Subcutaneous abdominal adipose tissue (tissue), 5 donors: ENCODE measurements at regions not wholly inside any gene's neighbourhood (a gene's known extent, or its start where the extent isn't known, plus 50 kb on each side); places are given as distances from the start of the nearest gene placed in this dataset.

ENCODE experiments used
- H3K27ac ChIP-seq: one replicate; pipeline ENCODE4 v1.7.0; 2013; ENCODE audit warnings: low read depth, mild to moderate bottlenecking, inconsistent platforms, low read length, moderate library complexity
- H3K27me3 ChIP-seq, 5 donors: one replicate each; pipeline ENCODE4 v1.7.0; 2013; ENCODE audit warnings: low read length in 5 of 5, inconsistent platforms in 1 of 5; ENCODE audit not compliant: control insufficient read depth in 5 of 5, insufficient read depth in 4 of 5
- H3K36me3 ChIP-seq, 5 donors: one replicate each; pipeline ENCODE4 v1.7.0; 2013; ENCODE audit warnings: low read length in 5 of 5; ENCODE audit not compliant: control insufficient read depth in 5 of 5, insufficient read depth in 5 of 5
- H3K4me1 ChIP-seq, 5 donors: one replicate each; pipeline ENCODE4 v1.7.0; 2013; ENCODE audit warnings: low read length in 5 of 5, mild to moderate bottlenecking in 3 of 5, moderate library complexity in 1 of 5; ENCODE audit not compliant: control insufficient read depth in 5 of 5, insufficient read depth in 5 of 5
- H3K4me3 ChIP-seq, 5 donors: one replicate each; pipeline ENCODE4 v1.7.0; 2013; ENCODE audit warnings: low read length in 5 of 5, low read depth in 1 of 5
- H3K9ac ChIP-seq, 5 donors: one replicate each; pipeline ENCODE4 v1.7.0; 2013; ENCODE audit warnings: low read length in 5 of 5, mild to moderate bottlenecking in 4 of 5, moderate library complexity in 3 of 5
- H3K9me3 ChIP-seq, 5 donors: one replicate each; pipeline ENCODE4 v1.7.0; 2013; ENCODE audit warnings: low read length in 5 of 5; ENCODE audit not compliant: control insufficient read depth in 5 of 5
- donor health status: healthy.
- donor health status: healthy.
- donor health status: healthy.
- donor health status: healthy.
- donor health status: healthy.

DNA sequence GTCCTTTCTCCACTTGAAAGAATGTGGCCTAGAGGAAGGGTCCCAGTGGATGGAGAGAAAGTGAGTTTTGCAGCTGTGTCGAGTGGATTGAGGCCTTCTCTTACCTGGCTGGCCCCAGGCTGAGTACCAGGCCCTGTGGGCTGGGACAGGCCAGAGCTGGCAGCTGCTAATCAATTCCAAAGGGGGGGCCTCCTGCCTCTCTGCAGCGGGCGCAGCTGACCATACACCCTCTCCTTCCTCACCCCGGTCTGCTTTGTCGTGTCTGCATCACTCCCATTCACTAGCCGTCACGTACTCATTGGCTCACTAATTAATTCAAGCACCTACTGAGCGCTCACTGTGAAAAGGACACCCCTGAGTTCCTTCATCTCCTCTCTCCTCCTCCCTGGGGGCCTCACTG lies 58.4 kb upstream of the PITX1 start:
- no peaks in the 10 kb centered on the region for H3K9me3 ChIP-seq
- no peak overlapping the region for H3K27ac ChIP-seq
- no peak overlapping the region for H3K9ac ChIP-seq
- peaks cover 0 to 12% (median 4%) of the 10 kb centered on the region in 5 donors for H3K27me3 ChIP-seq
- no peak overlapping the region for H3K4me3 ChIP-seq
- H3K4me1 ChIP-seq = no peaks in the 10 kb centered on the region
- H3K36me3 ChIP-seq = no peaks in the 10 kb centered on the region

DNA sequence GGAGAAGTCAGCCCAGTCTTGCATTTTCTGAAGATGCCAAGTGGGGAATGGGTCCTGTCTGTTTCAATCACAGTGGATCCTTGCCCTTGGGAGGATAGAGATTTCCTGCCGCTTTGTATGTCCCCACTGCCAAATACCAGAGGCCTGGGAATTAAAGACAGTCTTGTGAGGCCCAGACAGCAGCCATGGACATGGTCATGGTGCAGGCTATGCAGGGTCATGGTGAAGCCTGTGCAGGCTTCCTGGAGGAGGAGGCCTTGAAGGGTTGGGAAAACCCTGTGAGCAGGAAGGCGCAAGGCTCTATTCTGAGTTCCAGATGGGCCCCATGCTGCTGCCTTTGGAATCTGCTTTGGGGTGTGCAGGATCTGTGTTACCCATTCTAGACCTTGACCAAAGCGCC lies 57.3 kb upstream of the PITX1 start:
- H3K4me3 ChIP-seq = no peak overlapping the region
- no peaks in the 10 kb centered on the region for H3K36me3 ChIP-seq
- no peak overlapping the region for H3K27ac ChIP-seq
- no peak overlapping the region for H3K9ac ChIP-seq
- H3K9me3 ChIP-seq = no peaks in the 10 kb centered on the region
- H3K4me1 ChIP-seq = no peaks in the 10 kb centered on the region
- H3K27me3 ChIP-seq = peaks cover 1 to 12% (median 6%) of the 10 kb centered on the region in 5 donors

DNA sequence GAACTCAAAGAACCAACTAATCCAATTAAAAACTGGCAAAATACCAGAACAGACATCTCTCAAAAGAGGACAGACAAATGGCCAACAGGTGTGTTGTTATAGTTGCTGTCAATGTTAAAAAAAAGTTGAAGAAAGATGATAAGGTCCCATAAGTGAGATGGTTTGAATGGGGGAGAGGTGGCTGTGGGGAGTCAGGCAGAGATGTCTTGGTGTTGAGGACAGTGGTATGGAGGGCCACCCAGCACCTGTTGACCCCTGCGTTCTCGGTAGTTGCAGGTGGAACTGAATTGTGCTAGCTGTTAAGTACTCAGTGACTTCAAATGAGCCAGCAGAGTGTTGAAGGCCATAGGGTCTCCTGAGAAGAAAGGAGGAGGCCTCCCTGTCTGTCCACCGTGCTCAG lies 55.9 kb upstream of the PITX1 start:
- Histone ChIP-seq H3K36me3 (no peaks in the 10 kb centered on the region), H3K27me3 (peaks cover 4 to 13% (median 6%) of the 10 kb centered on the region in 5 donors), H3K9me3 (no peaks in the 10 kb centered on the region), H3K9ac (no peak overlapping the region), H3K4me1 (no peaks in the 10 kb centered on the region), H3K27ac (no peak overlapping the region), H3K4me3 (no peak overlapping the region)

DNA sequence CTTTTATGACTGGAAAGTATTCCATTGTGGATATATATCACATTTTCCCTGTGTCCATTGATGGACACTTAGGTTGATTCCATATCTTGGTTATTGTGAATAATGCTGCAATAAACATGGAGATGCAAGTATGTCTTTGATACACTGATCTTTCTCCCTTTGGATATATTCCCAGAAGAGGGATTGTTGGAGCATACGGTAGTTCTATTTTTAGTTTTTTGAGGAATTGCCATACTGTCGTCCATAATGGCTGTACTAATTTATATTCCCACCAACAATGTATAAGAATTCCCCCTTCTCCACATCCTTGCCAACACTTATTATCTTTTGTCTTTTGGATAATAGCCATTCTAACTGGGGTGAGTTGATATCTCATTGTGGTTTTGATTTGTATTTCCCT lies 54.9 kb upstream of the PITX1 start:
- peaks cover 4 to 13% (median 6%) of the 10 kb centered on the region in 5 donors for H3K27me3 ChIP-seq
- no peaks in the 10 kb centered on the region for H3K36me3 ChIP-seq
- no peaks in the 10 kb centered on the region for H3K9me3 ChIP-seq
- H3K9ac ChIP-seq = no peak overlapping the region
- no peaks in the 10 kb centered on the region for H3K4me1 ChIP-seq
- H3K4me3 ChIP-seq = no peak overlapping the region
- H3K27ac ChIP-seq = no peak overlapping the region

DNA sequence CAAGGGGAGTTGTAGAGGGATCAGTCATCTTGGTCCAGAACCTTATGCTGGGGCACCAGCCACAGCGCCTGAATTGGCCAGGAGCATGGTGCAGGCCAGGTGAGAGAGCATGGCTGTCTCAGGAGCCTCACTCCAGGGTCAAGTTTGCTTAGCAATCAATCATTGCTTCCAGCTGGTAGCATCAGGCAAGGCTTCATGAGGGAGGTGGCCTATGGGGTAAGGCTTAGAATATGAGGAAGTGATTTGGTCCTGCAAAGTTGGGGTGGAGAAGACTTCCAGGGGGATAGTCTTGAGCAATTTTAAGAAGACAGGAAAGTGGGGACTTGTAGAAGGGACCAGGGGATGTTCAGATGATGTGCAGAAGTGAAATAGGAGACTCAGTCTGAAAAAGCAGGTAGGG lies 53.9 kb upstream of the PITX1 start:
- H3K9ac ChIP-seq = no peak overlapping the region
- H3K4me3 ChIP-seq = no peak overlapping the region
- H3K36me3 ChIP-seq = no peaks in the 10 kb centered on the region
- H3K27me3 ChIP-seq = peaks cover 4 to 13% (median 6%) of the 10 kb centered on the region in 5 donors
- no peak overlapping the region for H3K27ac ChIP-seq
- no peaks in the 10 kb centered on the region for H3K4me1 ChIP-seq
- H3K9me3 ChIP-seq = no peaks in the 10 kb centered on the region

DNA sequence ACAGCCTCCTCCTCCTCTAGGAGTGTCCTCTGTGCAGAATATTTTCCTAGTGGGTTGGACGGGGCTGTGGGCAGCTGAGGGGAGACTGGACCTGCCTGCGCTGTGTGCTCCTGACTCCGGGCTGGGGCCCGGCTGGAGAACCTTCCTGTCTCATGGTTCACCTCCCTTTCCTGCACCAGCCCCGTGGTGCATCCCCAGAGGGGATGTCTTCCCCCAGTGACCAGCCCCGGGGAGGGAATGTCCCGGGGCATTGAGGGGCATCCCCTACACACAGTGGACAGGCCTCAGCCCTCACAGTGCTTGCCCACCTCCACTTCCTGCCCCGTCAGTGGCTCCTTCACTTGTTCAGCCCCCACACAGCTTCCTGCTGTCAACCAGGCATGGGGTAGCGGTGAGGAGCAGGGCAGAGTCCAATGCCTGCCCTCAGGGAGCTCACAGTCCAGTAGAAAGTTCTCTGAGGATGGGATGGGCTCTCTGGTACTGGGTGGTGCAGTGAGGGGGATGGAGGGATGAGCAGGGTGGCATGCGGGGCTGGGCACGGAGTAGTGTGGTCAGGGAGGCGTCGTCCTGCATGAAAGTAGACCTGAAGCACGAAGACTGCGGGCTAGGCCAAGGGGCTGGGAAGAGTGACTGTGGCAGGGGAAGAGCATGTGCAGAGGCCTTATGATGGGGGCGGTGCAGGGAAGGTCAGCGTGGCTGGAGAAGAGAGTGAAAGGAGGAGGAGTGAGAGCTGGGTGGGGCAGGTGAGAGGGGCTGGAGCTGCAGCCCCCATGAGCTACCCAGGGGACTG lies 52.1 kb upstream of the PITX1 start:
- Histone ChIP-seq H3K36me3 (no peaks in the 10 kb centered on the region), H3K4me1 (no peaks in the 10 kb centered on the region), H3K27me3 (peaks cover 4 to 13% (median 6%) of the 10 kb centered on the region in 5 donors), H3K9ac (no peak overlapping the region), H3K9me3 (peaks cover 2 to 11% (median 8%) of the 10 kb centered on the region in 5 donors), H3K4me3 (no peak overlapping the region), H3K27ac (no peak overlapping the region)

DNA sequence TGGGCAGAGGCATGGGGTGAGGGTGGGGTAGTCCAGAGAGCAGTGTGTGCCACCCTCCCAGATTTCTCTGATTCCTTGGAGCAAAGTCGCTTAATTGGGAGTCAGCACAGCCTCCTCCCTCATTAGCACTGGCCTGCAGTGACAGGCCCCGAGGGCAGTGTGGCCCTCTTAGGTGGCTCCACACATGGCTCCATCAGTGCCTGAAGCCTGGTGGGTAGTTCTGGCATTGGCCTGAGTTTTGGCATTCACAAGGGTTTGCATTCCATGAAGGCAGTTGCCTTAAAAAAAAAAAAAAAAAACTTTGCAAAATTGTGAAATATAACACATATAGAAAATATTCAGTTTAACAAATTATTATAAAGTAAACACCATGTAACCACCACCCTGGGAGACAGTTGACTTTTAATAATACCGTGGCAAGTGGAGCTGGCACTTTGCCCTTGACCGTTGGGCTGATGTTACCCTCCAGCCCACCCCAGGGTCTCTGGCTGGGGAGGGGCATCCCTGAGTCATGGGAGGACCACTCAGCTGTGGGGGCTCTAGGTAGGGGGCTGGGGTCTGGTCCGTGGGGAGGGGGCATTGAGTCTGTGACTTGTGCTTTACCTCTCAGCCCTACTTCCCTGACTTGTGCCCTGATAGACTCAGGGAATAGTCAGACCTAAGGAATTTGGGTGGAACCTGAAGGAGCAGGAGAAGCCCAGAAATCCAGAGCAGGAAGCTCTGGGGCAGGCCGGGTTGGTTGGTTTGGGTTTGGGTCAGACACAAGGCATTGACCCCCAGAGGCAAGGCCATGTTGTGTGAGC lies 51.3 kb upstream of the PITX1 start:
- H3K27ac ChIP-seq = no peak overlapping the region
- H3K4me1 ChIP-seq = no peaks in the 10 kb centered on the region
- no peak overlapping the region for H3K9ac ChIP-seq
- peaks cover 4 to 15% (median 12%) of the 10 kb centered on the region in 5 donors for H3K9me3 ChIP-seq
- no peaks in the 10 kb centered on the region for H3K36me3 ChIP-seq
- H3K4me3 ChIP-seq = no peak overlapping the region
- H3K27me3 ChIP-seq = peaks cover 4 to 13% (median 6%) of the 10 kb centered on the region in 5 donors
